ENCODE measurements at regions not wholly inside any gene's neighbourhood (a gene's known extent, or its start where the extent isn't known, plus 50 kb on each side); places are given as distances from the start of the nearest gene placed in this dataset.
A peak's percentile ranks its signal among the peaks of the same experiment; 100 is the strongest.

DNA sequence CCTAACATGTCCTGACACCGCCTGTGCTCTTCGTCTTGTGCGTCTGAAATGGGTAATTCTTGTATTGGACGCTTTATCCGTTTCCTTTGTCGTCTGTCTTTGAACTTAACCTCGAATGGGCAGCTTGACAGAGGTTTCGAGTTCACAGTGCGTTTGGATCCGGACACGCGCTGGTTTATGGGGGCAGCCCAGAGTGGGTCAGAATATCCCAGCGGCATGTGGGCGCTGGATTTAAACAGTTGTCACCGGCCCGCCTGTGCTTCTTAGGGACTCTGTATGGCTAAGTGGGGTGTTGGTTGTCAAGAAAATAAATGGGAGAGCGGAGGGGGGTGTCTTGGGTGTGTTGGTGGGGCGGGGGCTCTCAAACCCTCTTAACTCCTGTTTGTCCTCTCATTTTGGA, 363.5 kb upstream of the AMELY start:
- no peak for DNase-seq (ENCODE audit: low read depth in 2 of 2)
- TF ChIP-seq, protein P1, sequence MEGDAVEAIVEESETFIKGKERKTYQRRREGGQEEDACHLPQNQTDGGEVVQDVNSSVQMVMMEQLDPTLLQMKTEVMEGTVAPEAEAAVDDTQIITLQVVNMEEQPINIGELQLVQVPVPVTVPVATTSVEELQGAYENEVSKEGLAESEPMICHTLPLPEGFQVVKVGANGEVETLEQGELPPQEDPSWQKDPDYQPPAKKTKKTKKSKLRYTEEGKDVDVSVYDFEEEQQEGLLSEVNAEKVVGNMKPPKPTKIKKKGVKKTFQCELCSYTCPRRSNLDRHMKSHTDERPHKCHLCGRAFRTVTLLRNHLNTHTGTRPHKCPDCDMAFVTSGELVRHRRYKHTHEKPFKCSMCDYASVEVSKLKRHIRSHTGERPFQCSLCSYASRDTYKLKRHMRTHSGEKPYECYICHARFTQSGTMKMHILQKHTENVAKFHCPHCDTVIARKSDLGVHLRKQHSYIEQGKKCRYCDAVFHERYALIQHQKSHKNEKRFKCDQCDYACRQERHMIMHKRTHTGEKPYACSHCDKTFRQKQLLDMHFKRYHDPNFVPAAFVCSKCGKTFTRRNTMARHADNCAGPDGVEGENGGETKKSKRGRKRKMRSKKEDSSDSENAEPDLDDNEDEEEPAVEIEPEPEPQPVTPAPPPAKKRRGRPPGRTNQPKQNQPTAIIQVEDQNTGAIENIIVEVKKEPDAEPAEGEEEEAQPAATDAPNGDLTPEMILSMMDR (IDR thresholded peaks at IDR 0.05; ENCODE audit: low read depth, low read length), result no peak

DNA sequence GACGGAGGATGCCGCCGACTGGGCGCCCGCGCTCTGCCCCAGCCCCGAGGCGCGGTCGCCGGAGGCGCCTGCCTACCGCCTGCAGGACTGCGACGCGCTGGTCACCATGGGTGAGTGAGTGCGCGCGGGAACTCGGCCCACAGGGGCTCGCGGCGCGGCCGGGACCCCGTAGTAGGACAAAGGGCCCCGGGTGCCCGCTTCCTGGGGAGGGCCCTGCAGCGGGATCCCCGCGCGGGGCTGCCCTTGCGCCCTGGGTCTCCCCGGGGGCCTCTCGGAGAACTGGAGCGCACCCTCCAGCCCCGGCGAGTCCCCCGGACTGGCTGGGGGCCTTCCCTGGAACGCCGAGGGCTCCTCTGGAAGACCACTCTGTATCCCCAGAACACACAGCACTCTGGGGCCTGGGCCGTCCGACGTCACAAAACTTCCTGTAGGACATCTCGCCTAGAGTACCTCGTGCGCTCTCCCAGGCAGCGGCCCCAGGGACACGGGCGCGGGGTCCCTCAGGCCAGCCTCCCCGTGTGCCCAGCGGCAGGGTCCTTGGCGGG, 362.9 kb upstream of the AMELY start:
- DNase-seq (ENCODE audit: low read depth in 2 of 2), result peak; percentile 19 to 30
- TF ChIP-seq, protein P1 (IDR thresholded peaks at IDR 0.05; ENCODE audit: low read depth, low read length), result no peak
- peak overlapping the region; percentile 64 to 65 for H3K4me3 ChIP-seq (replicated peaks in 1 of 2; ENCODE audit: low read depth in 2 of 2, low read length in 2 of 2)

More for the DNA sequence above, 363.5 kb upstream of the AMELY start:
- H3K4me3 ChIP-seq (replicated peaks in 1 of 2; ENCODE audit: low read depth in 2 of 2, low read length in 2 of 2), result peak overlapping the region; percentile 64 to 65

DNA sequence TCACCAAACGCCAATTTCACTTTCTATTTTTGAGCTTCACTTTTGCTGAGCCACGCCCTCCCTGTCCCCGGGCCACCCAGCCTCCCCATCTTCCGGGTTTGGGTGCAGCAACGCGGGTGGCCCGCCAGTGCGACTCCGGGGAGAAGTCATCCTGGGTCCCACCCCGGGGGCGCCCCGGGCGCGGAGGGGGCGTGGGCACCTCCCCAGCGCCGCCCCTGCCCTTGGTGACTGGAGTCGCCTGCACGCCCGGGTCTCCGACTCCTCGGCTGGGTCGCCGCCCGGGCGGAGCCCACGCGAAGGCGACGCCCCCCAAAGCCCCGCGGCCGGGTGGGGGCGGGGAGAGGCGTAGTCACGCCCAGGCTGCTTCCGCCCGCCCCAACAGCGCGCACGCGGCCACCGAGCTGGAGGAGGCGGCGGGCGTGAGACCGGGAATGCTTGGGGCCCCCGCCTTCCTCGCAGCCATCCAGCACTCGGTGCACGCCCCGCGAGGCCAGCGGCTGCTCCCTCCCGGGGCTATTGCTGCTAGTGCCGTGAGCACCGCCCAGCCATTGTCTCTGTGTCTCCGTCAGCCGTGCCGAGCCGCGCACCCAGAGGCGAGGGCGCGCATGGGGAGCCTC, 362.1 kb upstream of the AMELY start:
- TF ChIP-seq, protein P1 (IDR thresholded peaks at IDR 0.05; ENCODE audit: low read depth, low read length), result no peak
- H3K4me3 ChIP-seq (replicated peaks in 1 of 2; ENCODE audit: low read depth in 2 of 2, low read length in 2 of 2), result peak overlapping the region; percentile 64 to 65
- peak; percentile 71 to 87 for DNase-seq (ENCODE audit: low read depth in 2 of 2)

DNA sequence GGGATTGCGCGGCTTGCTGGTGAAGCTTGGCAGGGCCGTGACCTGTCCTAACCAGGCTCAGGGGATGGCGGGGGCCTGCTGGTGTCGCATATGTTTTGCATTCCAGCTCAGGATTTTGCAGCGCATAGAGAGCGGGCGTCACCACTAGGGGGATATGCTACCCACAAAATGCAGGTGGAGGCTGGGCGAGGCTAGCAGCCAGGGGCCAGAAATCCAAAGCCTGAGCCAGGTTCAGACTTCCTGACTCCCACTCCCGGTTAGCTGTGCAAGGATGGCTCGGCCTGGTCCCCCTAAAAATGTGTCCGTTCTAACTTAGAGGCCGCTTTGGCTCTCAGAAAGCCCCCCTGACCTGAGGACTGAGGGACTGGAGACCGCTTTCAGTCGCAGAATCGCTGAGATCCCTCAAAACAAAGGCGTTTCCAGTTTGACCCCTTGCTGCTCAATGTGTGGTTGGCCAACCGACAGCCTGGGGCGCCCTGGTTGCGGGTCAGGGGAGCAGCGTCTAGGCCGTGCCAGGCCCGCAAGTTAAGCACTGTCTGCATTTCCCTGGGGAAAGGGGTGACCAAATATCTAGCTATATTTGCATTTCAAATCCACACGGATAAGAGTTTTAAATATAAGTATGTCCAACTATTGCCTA, 361.1 kb upstream of the AMELY start:
- TF ChIP-seq, protein P1 (IDR thresholded peaks at IDR 0.05; ENCODE audit: low read depth, low read length), result peak; percentile 42
- DNase-seq (ENCODE audit: low read depth in 2 of 2), result peak; percentile 58 to 64
- no peak overlapping the region for H3K4me3 ChIP-seq (replicated peaks in 1 of 2; ENCODE audit: low read depth in 2 of 2, low read length in 2 of 2)

DNA sequence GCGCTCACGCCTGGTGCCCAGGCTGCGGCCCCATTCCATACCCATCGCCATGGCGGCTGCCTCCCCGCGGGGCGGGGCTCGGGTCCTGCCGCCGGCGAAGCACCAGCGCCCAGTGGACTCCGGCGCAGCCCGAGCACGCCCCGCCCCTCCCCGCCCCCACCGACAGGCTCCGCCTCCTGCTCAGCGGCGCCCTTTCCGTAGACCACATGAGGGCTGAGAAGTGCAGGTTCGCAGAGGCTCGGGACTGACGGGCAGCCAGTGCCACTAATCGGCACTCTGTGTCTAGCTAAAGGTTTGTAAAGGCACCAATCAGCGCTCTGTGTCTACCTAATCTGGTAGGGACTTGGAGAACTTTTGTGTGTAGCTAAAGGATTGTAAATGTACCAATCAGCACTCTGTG, 352.2 kb upstream of the AMELY start:
- TF ChIP-seq, protein P1 (IDR thresholded peaks at IDR 0.05; ENCODE audit: low read depth, low read length), result no peak
- no peak for DNase-seq (ENCODE audit: low read depth in 2 of 2)
- H3K4me3 ChIP-seq (replicated peaks in 1 of 2; ENCODE audit: low read depth in 2 of 2, low read length in 2 of 2), result no peak overlapping the region

DNA sequence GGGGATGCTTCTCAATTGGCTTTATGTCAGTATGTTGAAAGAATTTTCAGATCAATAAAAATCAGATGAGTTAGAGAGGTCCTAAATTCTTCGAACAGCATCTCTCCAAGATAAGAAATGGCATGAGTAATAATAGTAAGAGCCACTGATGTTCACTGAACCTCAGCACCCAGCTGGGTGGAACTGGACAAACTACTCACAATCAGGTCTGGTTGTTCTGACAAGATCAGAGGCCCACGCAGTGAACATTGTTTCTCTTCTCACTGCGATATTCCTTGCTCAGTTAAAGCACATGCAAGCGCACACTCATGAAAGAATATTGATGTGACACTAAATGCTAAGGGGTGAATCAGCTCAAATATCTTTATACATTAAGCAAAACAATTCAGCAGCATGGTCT, 351.0 kb upstream of the AMELY start:
- TF ChIP-seq, protein P1 (IDR thresholded peaks at IDR 0.05; ENCODE audit: low read depth, low read length), result no peak
- no peak for DNase-seq (ENCODE audit: low read depth in 2 of 2)
- no peak overlapping the region for H3K4me3 ChIP-seq (replicated peaks in 1 of 2; ENCODE audit: low read depth in 2 of 2, low read length in 2 of 2)
